Natural killer cell (primary cell): ENCODE measurements at regions not wholly inside any gene's neighbourhood (a gene's known extent, or its start where the extent isn't known, plus 50 kb on each side); places are given as distances from the start of the nearest gene placed in this dataset.

Source experiments
- ATAC-seq, 3 donors: fragments of 150-1000 bp in 2 of 3; fragments of 200-7000 bp in 1 of 3; cut with Tn5 transposase; 1 replicate in 1 of 3; 2 replicates in 2 of 3; pipeline ENCODE4 v1.10.0; 2021; ENCODE audit warnings: mild to moderate bottlenecking in 2 of 3, moderate library complexity in 2 of 3
- DNase-seq, 2 donors: peaks; one replicate each; pipeline versions ENCODE4 v3.0.0 to v3.0.0-alpha.2; 2013 to 2021; ENCODE audit warnings: mixed read lengths in 1 of 2
- H3K27ac ChIP-seq: one replicate; pipeline ENCODE4 v1.5.1; 2013; ENCODE audit warnings: mild to moderate bottlenecking, low read length
- H3K27me3 ChIP-seq: one replicate; pipeline ENCODE4 v1.6.1; 2013; ENCODE audit warnings: low read length; ENCODE audit not compliant: control insufficient read depth, insufficient read depth
- H3K36me3 ChIP-seq: one replicate; pipeline ENCODE4 v1.6.1; 2013; ENCODE audit warnings: low read length; ENCODE audit not compliant: control insufficient read depth, insufficient read depth
- H3K4me1 ChIP-seq: one replicate; pipeline ENCODE4 v1.6.1; 2013; ENCODE audit warnings: low read length; ENCODE audit not compliant: control insufficient read depth, insufficient read depth
- H3K4me3 ChIP-seq: one replicate; pipeline ENCODE4 v1.5.1; 2013; ENCODE audit warnings: low read length
- H3K9me3 ChIP-seq: one replicate; pipeline ENCODE4 v1.6.1; 2013; ENCODE audit warnings: low read length; ENCODE audit not compliant: control insufficient read depth, insufficient read depth
- H3K27ac Mint-ChIP-seq, 2 donors: one replicate each; pipeline ENCODE4 v1.8.0; 2022; ENCODE audit warnings: mild to moderate bottlenecking in 2 of 2, mixed read lengths in 2 of 2, moderate library complexity in 1 of 2
- H3K27me3 Mint-ChIP-seq, 2 donors: one replicate each; pipeline ENCODE4 v1.8.0; 2022; ENCODE audit warnings: low read depth in 2 of 2, mixed read lengths in 2 of 2
- H3K36me3 Mint-ChIP-seq: one replicate; pipeline ENCODE4 v1.8.0; 2022; ENCODE audit warnings: mixed read lengths
- H3K4me1 Mint-ChIP-seq, 2 donors: one replicate each; pipeline ENCODE4 v1.8.0; 2022; ENCODE audit warnings: mixed read lengths in 2 of 2
- H3K4me3 Mint-ChIP-seq: one replicate; pipeline ENCODE4 v1.8.0; 2022; ENCODE audit warnings: mild to moderate bottlenecking, moderate library complexity, mixed read lengths
- H3K9me3 Mint-ChIP-seq, 2 donors: one replicate each; pipeline ENCODE4 v1.8.0; 2022; ENCODE audit warnings: mixed read lengths in 2 of 2
- WGBS: methylation state at CpG from one replicate; pipeline ENCODE4 v1.1.7; 2013; ENCODE audit warnings: missing lambda C conversion rate; ENCODE audit not compliant: insufficient coverage; 5-methylcytosine and 5-hydroxymethylcytosine counted together
- intact Hi-C: fragments of 100-400 bp; cut with micrococcal nuclease; formaldehyde crosslinking; loops from one replicate; pipeline ENCODE4 v1.14.2; 2022
- TF ChIP-seq, protein P1 (sequence below): fragments of 200-600 bp; IDR thresholded peaks from one replicate; pipeline ENCODE4 v1.8.0; 2022; ENCODE audit warnings: antibody characterized with exemption

- H3K36me3 Mint-ChIP-seq, result no peaks in the 10 kb centered on the region
- H3K27ac Mint-ChIP-seq, result no peak overlapping the region
- Histone ChIP-seq H3K36me3 (no peaks in the 10 kb centered on the region), H3K4me1 (no peaks in the 10 kb centered on the region), H3K27me3 (no peaks in the 10 kb centered on the region), H3K4me3 (no peak overlapping the region), H3K27ac (no peak overlapping the region), H3K9me3 (no peaks in the 10 kb centered on the region)
- peaks cover 6 to 16% of the 10 kb centered on the region in 2 donors for H3K27me3 Mint-ChIP-seq
- intact Hi-C loops, result no loop called here
- 93% methylated on average over 8 of the region's 8 CpGs for WGBS
- H3K4me1 Mint-ChIP-seq, result no peaks in the 10 kb centered on the region
- DNase-seq (no peak), ATAC-seq (no peak)
- TF ChIP-seq, protein P1, sequence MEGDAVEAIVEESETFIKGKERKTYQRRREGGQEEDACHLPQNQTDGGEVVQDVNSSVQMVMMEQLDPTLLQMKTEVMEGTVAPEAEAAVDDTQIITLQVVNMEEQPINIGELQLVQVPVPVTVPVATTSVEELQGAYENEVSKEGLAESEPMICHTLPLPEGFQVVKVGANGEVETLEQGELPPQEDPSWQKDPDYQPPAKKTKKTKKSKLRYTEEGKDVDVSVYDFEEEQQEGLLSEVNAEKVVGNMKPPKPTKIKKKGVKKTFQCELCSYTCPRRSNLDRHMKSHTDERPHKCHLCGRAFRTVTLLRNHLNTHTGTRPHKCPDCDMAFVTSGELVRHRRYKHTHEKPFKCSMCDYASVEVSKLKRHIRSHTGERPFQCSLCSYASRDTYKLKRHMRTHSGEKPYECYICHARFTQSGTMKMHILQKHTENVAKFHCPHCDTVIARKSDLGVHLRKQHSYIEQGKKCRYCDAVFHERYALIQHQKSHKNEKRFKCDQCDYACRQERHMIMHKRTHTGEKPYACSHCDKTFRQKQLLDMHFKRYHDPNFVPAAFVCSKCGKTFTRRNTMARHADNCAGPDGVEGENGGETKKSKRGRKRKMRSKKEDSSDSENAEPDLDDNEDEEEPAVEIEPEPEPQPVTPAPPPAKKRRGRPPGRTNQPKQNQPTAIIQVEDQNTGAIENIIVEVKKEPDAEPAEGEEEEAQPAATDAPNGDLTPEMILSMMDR, result no peak
- H3K4me3 Mint-ChIP-seq, result no peak overlapping the region
- H3K9me3 Mint-ChIP-seq, result peaks cover 0 to 2% of the 10 kb centered on the region in 2 donors
Measured at GRCh38 chr10:118115701-118116100, 69.0 kb upstream of the RAB11FIP2 start.

- Mint-ChIP-seq H3K9me3 (peaks cover 0 to 2% of the 10 kb centered on the region in 2 donors), H3K36me3 (no peaks in the 10 kb centered on the region), H3K27me3 (peaks cover 4 to 16% of the 10 kb centered on the region in 2 donors), H3K4me3 (no peak overlapping the region), H3K4me1 (no peaks in the 10 kb centered on the region), H3K27ac (no peak overlapping the region)
- no peak overlapping the region for H3K27ac ChIP-seq
- no peaks in the 10 kb centered on the region for H3K27me3 ChIP-seq
- DNase-seq (no peak), ATAC-seq (no peak)
- H3K4me3 ChIP-seq, result no peak overlapping the region
- no peaks in the 10 kb centered on the region for H3K9me3 ChIP-seq
- intact Hi-C loops, result no loop called here
- H3K4me1 ChIP-seq, result no peaks in the 10 kb centered on the region
- TF ChIP-seq, protein P1, result no peak
- no CpG with 5 or more reads among the region's 1 CpG for WGBS
- H3K36me3 ChIP-seq, result no peaks in the 10 kb centered on the region
Measured at GRCh38 chr10:118114992-118115391, 68.3 kb upstream of the RAB11FIP2 start.

GRCh38 chr10:118112543-118113125 lies 65.9 kb upstream of the RAB11FIP2 start:
- 98% methylated on average over 5 of the region's 6 CpGs for WGBS
- TF ChIP-seq, protein P1, result no peak
- H3K27me3 ChIP-seq, result no peaks in the 10 kb centered on the region
- H3K27me3 Mint-ChIP-seq, result peaks cover 2 to 29% of the 10 kb centered on the region in 2 donors
- no peak for DNase-seq
- no peak overlapping the region for H3K4me3 ChIP-seq
- no peaks in the 10 kb centered on the region for H3K4me1 Mint-ChIP-seq
- no peak for ATAC-seq
- H3K4me3 Mint-ChIP-seq, result no peak overlapping the region
- no peaks in the 10 kb centered on the region for H3K9me3 ChIP-seq
- no peaks in the 10 kb centered on the region for H3K36me3 Mint-ChIP-seq
- H3K27ac Mint-ChIP-seq, result no peak overlapping the region
- no peak overlapping the region for H3K27ac ChIP-seq
- H3K4me1 ChIP-seq, result no peaks in the 10 kb centered on the region
- intact Hi-C loops, result no loop called here
- no peaks in the 10 kb centered on the region for H3K9me3 Mint-ChIP-seq
- H3K36me3 ChIP-seq, result no peaks in the 10 kb centered on the region

GRCh38 chr10:118110750-118111149 lies 64.0 kb upstream of the RAB11FIP2 start:
- no peaks in the 10 kb centered on the region for H3K36me3 Mint-ChIP-seq
- no peak overlapping the region for H3K4me3 ChIP-seq
- no peak overlapping the region for H3K27ac Mint-ChIP-seq
- H3K36me3 ChIP-seq, result no peaks in the 10 kb centered on the region
- no peak overlapping the region for H3K27ac ChIP-seq
- H3K9me3 Mint-ChIP-seq, result no peaks in the 10 kb centered on the region
- H3K4me1 ChIP-seq, result no peaks in the 10 kb centered on the region
- H3K27me3 ChIP-seq, result peaks cover 2% of the 10 kb centered on the region
- DNase-seq (no peak), ATAC-seq (no peak)
- H3K27me3 Mint-ChIP-seq, result peaks cover 4 to 41% of the 10 kb centered on the region in 2 donors
- TF ChIP-seq, protein P1, result no peak
- intact Hi-C loops, result no loop called here
- H3K4me3 Mint-ChIP-seq, result no peak overlapping the region
- 83% methylated on average over 1 of the region's 1 CpG for WGBS
- H3K4me1 Mint-ChIP-seq, result no peaks in the 10 kb centered on the region
- no peaks in the 10 kb centered on the region for H3K9me3 ChIP-seq
